ENCODE measurements at regions not wholly inside any gene's neighbourhood (a gene's known extent, or its start where the extent isn't known, plus 50 kb on each side); places are given as distances from the start of the nearest gene placed in this dataset.
"Not testable (repeated sequence)": the region's sequence is repeated elsewhere in the genome, so short reads cannot be mapped to it uniquely, and the experiment has no call there.

DNA sequence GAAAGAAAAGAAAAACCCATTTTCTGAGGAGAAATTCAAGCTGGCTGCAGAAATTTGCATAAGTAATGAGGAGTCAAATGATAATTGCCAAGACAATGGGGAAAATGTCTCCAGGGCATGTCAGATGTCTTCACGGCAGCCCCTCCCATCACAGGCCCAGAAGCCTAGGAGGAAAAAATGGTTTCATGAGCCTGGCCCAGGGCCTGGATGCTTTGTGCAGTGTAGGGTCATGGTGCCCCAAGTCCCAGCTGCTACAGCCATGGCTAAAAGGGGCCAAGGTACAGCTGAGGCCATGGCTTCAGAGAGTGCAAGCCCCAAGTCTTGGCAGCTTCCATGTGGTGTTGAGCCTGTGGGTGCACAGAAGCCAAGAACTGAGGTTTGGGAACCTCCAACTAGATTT lies 283.9 kb upstream of the PREP start:
- not testable (repeated sequence) for DNase-seq

DNA sequence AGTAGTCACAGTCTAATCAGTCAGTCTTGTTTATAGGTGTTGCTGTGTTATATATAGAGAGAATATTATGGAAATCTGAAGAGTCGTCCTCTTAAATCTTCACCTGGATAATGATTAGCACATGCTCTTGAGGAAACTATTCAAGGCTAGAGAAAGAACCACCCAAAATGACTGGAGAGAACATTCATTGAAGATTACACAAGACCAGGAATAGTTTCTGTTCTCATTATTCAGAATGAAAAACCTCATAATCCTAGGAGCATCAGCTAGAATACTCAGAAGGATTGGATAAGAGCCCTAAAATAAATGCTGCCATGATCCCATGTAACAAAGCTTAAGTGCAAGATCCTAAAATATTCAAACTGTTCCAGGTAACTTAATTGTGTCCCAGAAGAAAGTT lies 278.2 kb upstream of the PREP start:
- no peak for DNase-seq

DNA sequence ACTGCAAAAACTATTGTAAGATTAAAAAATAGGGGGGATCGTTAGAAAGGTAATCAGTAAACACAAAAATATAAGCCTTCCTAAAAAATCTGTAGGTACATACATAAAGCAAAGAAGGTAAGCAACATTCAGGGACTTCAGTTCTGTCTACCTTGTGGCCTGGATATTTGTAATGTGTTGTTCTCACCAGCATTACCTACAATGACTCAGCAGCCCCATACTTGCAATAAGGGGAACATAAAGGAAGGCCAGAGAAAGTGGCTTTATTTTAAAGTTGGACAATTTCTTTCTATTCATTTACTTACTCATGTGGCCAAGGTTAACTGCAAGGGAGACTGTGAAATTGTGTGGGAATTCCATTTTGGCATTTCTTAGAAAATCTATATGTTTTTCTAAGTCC lies 277.2 kb upstream of the PREP start:
- DNase-seq: no peak

- DNase-seq: no peak
These were observed 275.6 kb upstream of the PREP start for GRCh38 chr6:105678516-105678915.

- DNase-seq: no peak
These were observed 275.0 kb upstream of the PREP start for GRCh38 chr6:105677671-105678475.

DNA sequence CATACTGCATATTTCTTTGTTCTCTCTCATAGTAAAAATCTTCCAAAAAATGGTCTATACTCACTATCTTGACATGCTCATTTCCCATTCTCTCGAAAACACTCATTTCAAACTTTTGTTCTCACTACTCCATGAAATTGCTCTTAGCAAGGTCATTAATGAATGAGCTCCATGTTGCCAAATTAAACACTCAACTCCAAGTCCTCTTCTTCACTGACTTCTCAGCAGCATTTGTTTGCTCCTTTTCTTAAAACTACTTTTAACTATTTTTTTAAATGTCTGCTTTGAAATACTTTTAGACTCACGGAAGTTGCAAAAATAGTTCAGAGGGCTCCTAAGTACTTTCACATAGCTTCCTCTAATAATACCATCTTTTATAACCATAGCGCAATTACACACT lies 274.0 kb upstream of the PREP start:
- DNase-seq: no peak

GRCh38 chr6:105675715-105676397 lies 273.0 kb upstream of the PREP start:
- DNase-seq: peak; percentile 90

- DNase-seq: not testable (repeated sequence)
These were observed 270.1 kb upstream of the PREP start for GRCh38 chr6:105672856-105673538.

GRCh38 chr6:105669232-105669631 lies 266.4 kb upstream of the PREP start:
- DNase-seq: no peak

- no peak for DNase-seq
These were observed 264.2 kb upstream of the PREP start for GRCh38 chr6:105667056-105667455.

GRCh38 chr6:105664931-105665330 lies 262.0 kb upstream of the PREP start:
- no peak for DNase-seq

DNA sequence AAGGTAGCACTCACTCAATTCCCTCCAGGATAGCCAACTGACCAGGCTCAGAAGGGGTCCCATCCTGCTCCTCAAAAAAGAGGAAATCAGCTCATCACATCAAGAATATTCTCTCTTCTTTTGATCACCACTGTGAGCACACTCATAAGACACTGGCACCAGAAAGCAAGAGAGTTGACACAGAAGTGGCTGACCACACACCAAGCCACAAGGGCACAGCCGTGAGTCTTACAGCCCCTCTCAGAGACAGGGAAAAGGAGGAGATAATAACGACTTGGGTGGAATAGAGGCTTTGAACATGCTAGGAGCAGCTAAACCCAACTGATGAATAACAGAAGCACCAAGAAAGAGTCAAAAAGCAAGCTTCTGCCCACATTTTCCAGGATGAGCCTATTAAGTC lies 249.1 kb upstream of the PREP start:
- no peak for DNase-seq

- DNase-seq: no peak
These were observed 247.5 kb upstream of the PREP start for GRCh38 chr6:105650347-105650746.

GRCh38 chr6:105649192-105649591 lies 246.3 kb upstream of the PREP start:
- DNase-seq: no peak

DNA sequence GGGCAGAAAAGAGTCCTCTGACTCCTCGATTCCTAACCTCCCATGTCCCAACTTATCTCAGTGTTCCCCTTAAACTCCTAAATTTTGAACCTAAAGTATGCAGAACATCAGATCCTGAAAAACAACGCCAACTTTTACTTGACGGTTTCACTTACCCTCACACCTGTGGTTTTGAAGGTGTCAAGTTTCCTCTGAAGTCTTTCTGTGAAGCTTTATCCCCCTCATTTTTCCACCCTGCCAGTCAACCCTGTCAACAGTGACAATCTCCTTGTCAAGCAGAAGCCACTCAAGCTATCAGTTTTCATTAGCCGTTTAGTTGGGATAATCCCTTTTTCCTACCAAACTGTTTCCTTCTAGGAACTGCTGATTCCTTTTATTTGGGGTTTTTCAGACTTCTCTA lies 245.4 kb upstream of the PREP start:
- DNase-seq: no peak

DNA sequence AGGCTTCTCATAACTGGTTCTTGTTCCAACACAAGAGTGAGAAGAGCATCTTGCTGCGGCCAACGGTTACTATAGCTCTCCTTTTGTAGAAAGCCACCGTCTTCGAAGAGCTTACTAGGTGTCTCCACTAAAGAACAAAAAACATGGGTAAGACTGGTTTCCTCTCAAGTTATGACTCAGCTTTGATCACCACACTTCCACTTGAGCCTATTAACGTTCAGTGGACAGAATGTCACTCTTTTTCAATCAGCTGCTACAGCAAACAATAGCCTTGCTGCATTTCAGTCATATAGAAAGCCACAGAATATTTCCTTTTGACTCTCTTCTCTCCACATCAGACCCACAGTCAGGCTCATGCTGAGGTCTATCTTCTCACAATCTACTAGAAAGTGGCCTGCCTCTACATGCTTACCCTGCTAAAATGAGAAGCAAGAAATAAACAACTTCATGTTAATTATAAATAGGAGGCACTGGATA lies 243.5 kb upstream of the PREP start:
- no peak for DNase-seq

- no peak for DNase-seq
These were observed 243.1 kb upstream of the PREP start for GRCh38 chr6:105645958-105646357.

- DNase-seq: no peak
These were observed 242.3 kb upstream of the PREP start for GRCh38 chr6:105645156-105645555.

DNA sequence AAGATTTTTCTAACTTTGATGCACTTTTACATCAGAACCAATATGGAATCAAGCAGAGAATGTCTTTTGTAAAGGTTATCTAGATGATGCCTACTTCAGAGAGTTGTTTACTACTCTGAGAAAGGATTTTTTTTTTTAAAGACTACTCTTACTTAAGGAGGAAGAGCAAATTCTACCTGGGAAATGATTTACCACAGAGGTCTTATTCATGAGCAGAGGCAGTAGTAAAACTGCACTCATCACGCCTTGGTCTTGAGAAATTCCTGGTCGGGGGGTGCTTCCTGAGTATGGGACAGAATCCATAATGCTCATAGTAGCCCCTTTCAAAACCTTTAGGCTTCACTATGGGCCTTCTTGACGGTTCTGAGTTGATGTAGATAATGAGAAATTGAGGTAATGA lies 241.8 kb upstream of the PREP start:
- no peak for DNase-seq

GRCh38 chr6:105644073-105644489 lies 241.2 kb upstream of the PREP start:
- DNase-seq: no peak

- no peak for DNase-seq
These were observed 239.8 kb upstream of the PREP start for GRCh38 chr6:105642708-105643107.

DNA sequence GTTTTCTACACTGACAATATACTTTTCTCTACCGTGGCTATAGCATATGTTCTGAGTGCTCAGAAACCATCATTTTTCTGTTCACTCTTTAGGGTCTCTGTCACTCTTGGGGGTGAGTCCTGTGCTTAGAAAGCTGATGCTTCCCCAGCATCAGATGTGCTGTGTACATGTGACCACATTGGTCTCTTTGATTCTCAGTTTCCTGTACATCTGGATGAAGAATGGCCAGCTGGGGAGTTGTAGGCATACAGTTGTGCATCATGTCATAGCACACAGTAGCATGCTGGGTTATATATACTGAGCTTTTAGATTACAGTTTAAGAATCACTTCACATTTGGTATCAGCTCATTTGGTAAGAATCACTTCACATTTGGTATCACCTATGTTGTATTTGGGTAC lies 238.6 kb upstream of the PREP start:
- DNase-seq: no peak

DNA sequence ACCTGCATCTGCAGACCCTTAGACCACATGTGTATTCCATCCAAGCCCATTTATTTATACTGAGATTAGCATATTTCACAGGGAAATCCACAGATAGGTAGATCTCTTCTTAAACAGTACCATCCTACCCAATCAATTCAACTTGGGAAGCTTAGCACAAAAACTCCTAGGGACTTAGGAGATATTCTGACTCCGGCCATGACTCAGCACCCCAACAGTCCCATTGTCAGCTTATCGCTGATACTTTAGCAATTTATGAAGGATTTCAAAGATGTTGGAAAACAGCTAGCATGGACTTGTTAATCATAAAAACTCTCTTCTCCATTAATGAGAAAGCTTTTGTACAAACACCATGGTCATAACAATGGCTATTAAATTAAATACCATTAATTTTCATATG lies 236.2 kb upstream of the PREP start:
- no peak for DNase-seq

GRCh38 chr6:105633814-105634213 lies 230.9 kb upstream of the PREP start:
- DNase-seq: no peak

Data from NCI-H774 (cell line).